Endothelial cell (in vitro differentiated cells): ENCODE measurements at regions not wholly inside any gene's neighbourhood (a gene's known extent, or its start where the extent isn't known, plus 50 kb on each side); places are given as distances from the start of the nearest gene placed in this dataset.

Experiments
- DNase-seq: peaks from one replicate; pipeline ENCODE4 v3.0.0; 2021; ENCODE audit warnings: low spot score
- H3K27ac Mint-ChIP-seq: one replicate; pipeline ENCODE4 v1.8.0; 2021; ENCODE audit warnings: mixed read lengths, inconsistent platforms; ENCODE audit not compliant: unreplicated experiment
- H3K27me3 Mint-ChIP-seq: one replicate; pipeline ENCODE4 v1.8.0; 2021; ENCODE audit warnings: mild to moderate bottlenecking, moderate library complexity, mixed read lengths, inconsistent platforms; ENCODE audit not compliant: unreplicated experiment
- H3K36me3 Mint-ChIP-seq: one replicate; pipeline ENCODE4 v1.8.0; 2021; ENCODE audit warnings: mild to moderate bottlenecking, low read depth, mixed read lengths, inconsistent platforms; ENCODE audit not compliant: unreplicated experiment
- H3K4me1 Mint-ChIP-seq: one replicate; pipeline ENCODE4 v1.8.0; 2021; ENCODE audit warnings: mild to moderate bottlenecking, mixed read lengths, inconsistent platforms; ENCODE audit not compliant: unreplicated experiment
- H3K4me3 Mint-ChIP-seq: one replicate; pipeline ENCODE4 v1.8.0; 2021; ENCODE audit warnings: mild to moderate bottlenecking, mixed read lengths, inconsistent platforms; ENCODE audit not compliant: unreplicated experiment
- H3K9me3 Mint-ChIP-seq: one replicate; pipeline ENCODE4 v1.8.0; 2021; ENCODE audit warnings: mixed read lengths, inconsistent platforms; ENCODE audit not compliant: unreplicated experiment
- CTCF ChIP-seq: fragments of 200-600 bp; sonication (generic); IDR thresholded peaks from one replicate; pipeline ENCODE4 v1.5.0; 2021; ENCODE audit warnings: antibody characterized with exemption; ENCODE audit not compliant: unreplicated experiment

GRCh38 chr5:141800617-141801016, 77.6 kb downstream of the PCDH1 start:
- H3K36me3 Mint-ChIP-seq: no peaks in the 10 kb centered on the region
- H3K4me1 Mint-ChIP-seq: peaks cover 23% of the 10 kb centered on the region
- H3K4me3 Mint-ChIP-seq: no peak overlapping the region
- H3K27me3 Mint-ChIP-seq: peaks cover 6% of the 10 kb centered on the region
- peaks cover 4% of the 10 kb centered on the region for H3K9me3 Mint-ChIP-seq
- no peak for DNase-seq
- TF ChIP-seq CTCF: no peak
- no peak overlapping the region for H3K27ac Mint-ChIP-seq

- H3K4me3 Mint-ChIP-seq: no peak overlapping the region
- peaks cover 4% of the 10 kb centered on the region for H3K9me3 Mint-ChIP-seq
- no peak overlapping the region for H3K27ac Mint-ChIP-seq
Measured at GRCh38 chr5:141799507-141800167, 78.6 kb downstream of the PCDH1 start.

GRCh38 chr5:141797425-141797824, 80.8 kb downstream of the PCDH1 start:
- Mint-ChIP-seq H3K36me3 (no peaks in the 10 kb centered on the region), H3K27ac (no peak overlapping the region), H3K27me3 (peaks cover 6% of the 10 kb centered on the region), H3K9me3 (no peaks in the 10 kb centered on the region), H3K4me3 (no peak overlapping the region), H3K4me1 (peaks cover 8% of the 10 kb centered on the region)
- no peak for DNase-seq
- no peak for TF ChIP-seq CTCF

More at GRCh38 chr5:141799507-141800167, 78.6 kb downstream of the PCDH1 start:
- Mint-ChIP-seq H3K36me3 (no peaks in the 10 kb centered on the region), H3K27me3 (peaks cover 6% of the 10 kb centered on the region), H3K4me1 (peaks cover 13% of the 10 kb centered on the region)
- DNase-seq: no peak
- no peak for TF ChIP-seq CTCF

GRCh38 chr5:141795421-141795820, 82.8 kb downstream of the PCDH1 start:
- Mint-ChIP-seq H3K27ac (no peak overlapping the region), H3K9me3 (no peaks in the 10 kb centered on the region), H3K27me3 (peaks cover 6% of the 10 kb centered on the region), H3K4me3 (no peak overlapping the region), H3K36me3 (no peaks in the 10 kb centered on the region), H3K4me1 (peaks cover 18% of the 10 kb centered on the region)
- no peak for TF ChIP-seq CTCF
- DNase-seq: no peak

GRCh38 chr5:141793881-141794280, 84.3 kb downstream of the PCDH1 start:
- no peak for DNase-seq
- TF ChIP-seq CTCF: no peak
- Mint-ChIP-seq H3K4me3 (no peak overlapping the region), H3K9me3 (no peaks in the 10 kb centered on the region), H3K36me3 (no peaks in the 10 kb centered on the region), H3K27me3 (peaks cover 6% of the 10 kb centered on the region), H3K27ac (no peak overlapping the region), H3K4me1 (peaks cover 20% of the 10 kb centered on the region)
